ENCODE measurements at regions not wholly inside any gene's neighbourhood (a gene's known extent, or its start where the extent isn't known, plus 50 kb on each side); places are given as distances from the start of the nearest gene placed in this dataset.

DNA sequence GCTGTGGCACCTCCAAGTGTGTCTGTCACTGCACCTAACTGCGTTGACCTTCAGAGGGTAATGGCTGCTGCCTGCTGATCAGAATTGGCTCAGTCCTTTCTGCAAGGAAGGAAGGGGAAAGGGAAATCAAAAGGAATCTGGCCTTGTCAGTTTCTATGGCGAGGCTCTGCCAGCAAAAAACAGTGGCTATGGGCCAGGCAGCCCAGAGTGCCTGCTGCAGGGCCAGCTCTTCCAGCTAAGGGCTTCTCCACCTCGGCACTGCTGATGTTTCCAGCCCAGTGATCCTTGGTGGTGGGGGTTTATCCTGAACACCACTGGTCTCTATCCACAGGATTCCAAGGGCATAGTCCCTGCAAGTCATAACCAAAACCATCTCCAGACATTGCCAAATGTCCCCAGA is 184.3 kb downstream of the TJP1 start:
- TF ChIP-seq, protein P1, sequence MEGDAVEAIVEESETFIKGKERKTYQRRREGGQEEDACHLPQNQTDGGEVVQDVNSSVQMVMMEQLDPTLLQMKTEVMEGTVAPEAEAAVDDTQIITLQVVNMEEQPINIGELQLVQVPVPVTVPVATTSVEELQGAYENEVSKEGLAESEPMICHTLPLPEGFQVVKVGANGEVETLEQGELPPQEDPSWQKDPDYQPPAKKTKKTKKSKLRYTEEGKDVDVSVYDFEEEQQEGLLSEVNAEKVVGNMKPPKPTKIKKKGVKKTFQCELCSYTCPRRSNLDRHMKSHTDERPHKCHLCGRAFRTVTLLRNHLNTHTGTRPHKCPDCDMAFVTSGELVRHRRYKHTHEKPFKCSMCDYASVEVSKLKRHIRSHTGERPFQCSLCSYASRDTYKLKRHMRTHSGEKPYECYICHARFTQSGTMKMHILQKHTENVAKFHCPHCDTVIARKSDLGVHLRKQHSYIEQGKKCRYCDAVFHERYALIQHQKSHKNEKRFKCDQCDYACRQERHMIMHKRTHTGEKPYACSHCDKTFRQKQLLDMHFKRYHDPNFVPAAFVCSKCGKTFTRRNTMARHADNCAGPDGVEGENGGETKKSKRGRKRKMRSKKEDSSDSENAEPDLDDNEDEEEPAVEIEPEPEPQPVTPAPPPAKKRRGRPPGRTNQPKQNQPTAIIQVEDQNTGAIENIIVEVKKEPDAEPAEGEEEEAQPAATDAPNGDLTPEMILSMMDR (conservative IDR thresholded peaks at IDR 0.05; ENCODE audit: low read depth, low read length): no peak
- no peak for TF ChIP-seq EZH2 (IDR thresholded peaks at IDR 0.05; ENCODE audit: borderline replicate concordance, low read depth, low read length, poor library complexity, severe bottlenecking)

Measured in A673 (cell line).